GM12864 (cell line): ENCODE measurements at regions not wholly inside any gene's neighbourhood (a gene's known extent, or its start where the extent isn't known, plus 50 kb on each side); places are given as distances from the start of the nearest gene placed in this dataset.

ENCODE experiments used
- DNase-seq: peaks from one replicate; pipeline ENCODE4 v3.0.0-alpha.2; 2011; ENCODE audit warnings: low read depth
- H3K4me3 ChIP-seq: 2 replicates; pipeline ENCODE4 v1.5.1; 2011; ENCODE audit warnings: mild to moderate bottlenecking, low read depth, low read length, control low read depth
- CTCF ChIP-seq: IDR thresholded peaks from 2 replicates; pipeline ENCODE4 v1.5.1; 2011; ENCODE audit warnings: low read depth, mild to moderate bottlenecking, moderate library complexity, low read length, control low read depth, inconsistent platforms; ENCODE audit errors: missing control alignments

DNA sequence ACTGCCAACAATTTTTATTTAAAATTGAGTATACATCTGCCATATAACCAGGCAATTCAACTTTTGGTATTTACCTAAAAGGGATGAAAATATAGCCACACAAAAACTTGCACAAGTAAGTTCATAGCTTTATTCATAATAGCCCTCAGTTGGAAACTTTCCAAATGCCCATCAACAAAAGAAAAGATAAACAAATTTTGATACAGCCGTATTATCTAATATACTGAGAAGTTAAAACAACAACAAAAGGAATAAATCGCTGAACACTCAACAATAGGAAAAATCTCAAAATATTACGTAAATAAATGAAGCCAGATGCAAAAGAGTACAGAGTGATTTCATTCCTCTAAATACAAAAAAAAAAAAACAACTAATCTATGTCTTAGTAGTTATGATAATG, 399.2 kb upstream of the SEMA3D start:
- no peak overlapping the region for H3K4me3 ChIP-seq
- no peak for DNase-seq
- TF ChIP-seq CTCF: no peak

GRCh38 chr7:85583131-85583953, 396.5 kb upstream of the SEMA3D start:
- no peak for TF ChIP-seq CTCF
- H3K4me3 ChIP-seq: no peak overlapping the region
- no peak for DNase-seq

DNA sequence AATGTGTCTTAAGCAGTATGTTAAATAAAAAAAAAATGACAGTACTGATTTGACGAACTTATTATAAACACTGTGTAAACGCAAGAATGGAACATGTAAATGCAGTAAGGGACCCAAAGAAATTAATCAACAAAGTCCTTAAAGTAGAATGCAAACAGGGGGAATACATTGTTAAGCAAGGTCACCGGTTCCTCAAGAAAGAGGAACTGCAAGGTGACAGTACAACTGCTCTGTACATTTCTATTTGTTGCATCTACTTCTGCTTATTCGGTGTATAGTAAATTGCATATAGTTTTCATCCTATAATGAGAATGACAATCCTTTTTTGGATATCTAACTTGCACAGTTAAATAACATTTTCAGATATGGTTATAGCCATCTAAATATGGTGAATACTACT, 387.0 kb upstream of the SEMA3D start:
- no peak for TF ChIP-seq CTCF
- no peak overlapping the region for H3K4me3 ChIP-seq
- no peak for DNase-seq

- DNase-seq: no peak
- H3K4me3 ChIP-seq: no peak overlapping the region
- no peak for TF ChIP-seq CTCF
Observed at GRCh38 chr7:85573346-85573745, 386.5 kb upstream of the SEMA3D start.

DNA sequence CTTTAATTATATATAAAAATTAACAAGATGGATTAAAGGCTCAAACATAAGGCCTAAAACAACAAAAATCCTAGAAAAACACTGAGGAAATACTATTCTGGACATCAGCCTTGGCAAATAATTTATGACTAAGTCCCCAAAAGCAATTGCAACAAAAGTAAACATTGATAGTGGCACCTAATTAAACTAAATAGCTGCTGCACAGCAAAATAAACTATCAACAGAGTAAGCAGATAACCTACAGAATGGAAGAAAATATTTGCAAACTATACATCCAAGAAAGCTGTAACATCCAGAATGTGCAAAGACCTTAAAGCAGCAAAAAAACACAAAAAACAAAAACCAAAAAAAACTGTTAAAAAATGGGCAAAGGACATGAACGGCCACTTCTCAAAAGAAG, 384.0 kb upstream of the SEMA3D start:
- no peak overlapping the region for H3K4me3 ChIP-seq
- TF ChIP-seq CTCF: no peak
- no peak for DNase-seq

DNA sequence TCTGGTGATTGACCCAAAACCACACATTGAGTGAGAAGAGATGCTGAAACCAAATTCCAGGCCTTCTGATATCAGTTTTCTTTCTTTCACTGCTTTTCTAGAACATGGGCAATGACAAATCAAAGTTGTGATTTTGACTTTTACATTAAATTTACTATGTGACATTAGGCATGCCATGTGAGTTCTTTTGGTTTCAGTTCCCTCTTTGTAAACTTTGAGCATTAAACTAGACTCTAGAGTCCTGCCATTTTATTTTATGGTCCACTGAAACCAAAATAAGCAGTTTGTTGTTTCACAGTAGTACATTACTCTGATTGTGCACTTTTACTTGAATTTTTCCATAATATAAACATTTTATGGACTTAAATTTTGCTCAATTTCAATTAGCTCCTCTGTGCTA, 381.1 kb upstream of the SEMA3D start:
- no peak overlapping the region for H3K4me3 ChIP-seq
- TF ChIP-seq CTCF: no peak
- no peak for DNase-seq
